Liver (tissue), 8 donors: ENCODE measurements at regions not wholly inside any gene's neighbourhood (a gene's known extent, or its start where the extent isn't known, plus 50 kb on each side); places are given as distances from the start of the nearest gene placed in this dataset.

Experiments used
- DNase-seq: peaks from one replicate; pipeline ENCODE4 v3.0.0-alpha.2; 2017; ENCODE audit warnings: low spot score
- H3K27ac ChIP-seq, 2 donors: one replicate each; pipeline ENCODE4 v1.7.0; 2013; ENCODE audit warnings: inconsistent platforms in 2 of 2, low read length in 2 of 2, control low read depth in 1 of 2, low read depth in 1 of 2, mild to moderate bottlenecking in 1 of 2
- H3K27me3 ChIP-seq, 4 donors: one replicate each; pipeline versions ENCODE4 v1.6.1 to v1.7.0; 2013; ENCODE audit warnings: low read length in 3 of 4, inconsistent platforms in 1 of 4, mild to moderate bottlenecking in 1 of 4, moderate library complexity in 1 of 4; ENCODE audit not compliant: control insufficient read depth in 4 of 4, insufficient read depth in 4 of 4
- H3K36me3 ChIP-seq, 4 donors: one replicate each; pipeline versions ENCODE4 v1.6.1 to v1.7.0; 2013; ENCODE audit warnings: low read length in 3 of 4, mild to moderate bottlenecking in 3 of 4, low read depth in 1 of 4, moderate library complexity in 1 of 4; ENCODE audit not compliant: control insufficient read depth in 4 of 4, insufficient read depth in 3 of 4
- H3K4me1 ChIP-seq, 4 donors: one replicate each; pipeline versions ENCODE4 v1.6.1 to v1.7.0; 2013; ENCODE audit warnings: low read length in 3 of 4, mild to moderate bottlenecking in 3 of 4, moderate library complexity in 1 of 4; ENCODE audit not compliant: control insufficient read depth in 4 of 4, insufficient read depth in 4 of 4
- H3K4me3 ChIP-seq, 3 donors: one replicate each; pipeline versions ENCODE4 v1.6.1 to v1.7.0; 2013; ENCODE audit warnings: low read length in 3 of 3, control low read depth in 1 of 3, low read depth in 1 of 3, mild to moderate bottlenecking in 1 of 3
- H3K9ac ChIP-seq, 2 donors: one replicate each; pipeline ENCODE4 v1.7.0; 2013; ENCODE audit warnings: low read length in 2 of 2, mild to moderate bottlenecking in 2 of 2, moderate library complexity in 2 of 2, control low read depth in 1 of 2, low read depth in 1 of 2
- H3K9me3 ChIP-seq, 4 donors: one replicate each; pipeline versions ENCODE4 v1.6.1 to v1.7.0; 2013; ENCODE audit warnings: low read length in 3 of 4; ENCODE audit not compliant: control insufficient read depth in 4 of 4
- EGR1 ChIP-seq, 2 donors: IDR thresholded peaks; 2 replicates each; pipeline ENCODE4 v1.6.1; 2016 to 2018; ENCODE audit warnings: antibody characterized with exemption in 2 of 2, low read depth in 2 of 2
- FOXA1 ChIP-seq: IDR thresholded peaks from 2 replicates; pipeline ENCODE4 v1.6.1; 2016; ENCODE audit warnings: antibody characterized with exemption
- FOXA2 ChIP-seq: IDR thresholded peaks from 2 replicates; pipeline ENCODE4 v1.6.1; 2016; ENCODE audit warnings: antibody characterized with exemption
- GABPA ChIP-seq, 2 donors: IDR thresholded peaks in 1 of 2; conservative IDR thresholded peaks in 1 of 2; 2 replicates each; pipeline ENCODE4 v1.6.1; 2016; ENCODE audit warnings: antibody characterized with exemption in 2 of 2, mild to moderate bottlenecking in 1 of 2, moderate library complexity in 1 of 2
- HNF4A ChIP-seq, 2 donors: conservative IDR thresholded peaks; 2 replicates each; pipeline ENCODE4 v1.6.1; 2016; ENCODE audit warnings: antibody characterized with exemption in 2 of 2, mild to moderate bottlenecking in 2 of 2
- HNF4G ChIP-seq: IDR thresholded peaks from 2 replicates; pipeline ENCODE4 v1.6.1; 2016; ENCODE audit warnings: antibody characterized with exemption
- JUND ChIP-seq, 2 donors: IDR thresholded peaks; 2 replicates each; pipeline ENCODE4 v1.6.1; 2016; ENCODE audit warnings: antibody characterized with exemption in 2 of 2
- NR2F2 ChIP-seq: IDR thresholded peaks from 2 replicates; pipeline ENCODE4 v1.6.1; 2016; ENCODE audit warnings: antibody characterized with exemption
- RAD21 ChIP-seq, 2 donors: IDR thresholded peaks; 2 replicates each; pipeline ENCODE4 v1.6.1; 2016; ENCODE audit warnings: antibody characterized with exemption in 2 of 2, mild to moderate bottlenecking in 2 of 2
- REST ChIP-seq: IDR thresholded peaks from 2 replicates; pipeline ENCODE4 v1.6.1; 2016; ENCODE audit warnings: antibody characterized with exemption, mild to moderate bottlenecking
- RXRA ChIP-seq, 2 donors: IDR thresholded peaks; 2 replicates each; pipeline ENCODE4 v1.6.1; 2017 to 2018; ENCODE audit warnings: antibody characterized with exemption in 2 of 2, mild to moderate bottlenecking in 1 of 2
- SP1 ChIP-seq: IDR thresholded peaks from 2 replicates; pipeline ENCODE4 v1.6.1; 2018; ENCODE audit warnings: antibody characterized with exemption, mild to moderate bottlenecking
- TAF1 ChIP-seq: conservative IDR thresholded peaks from 2 replicates; pipeline ENCODE4 v1.6.1; 2016; ENCODE audit warnings: antibody characterized with exemption, mild to moderate bottlenecking
- YY1 ChIP-seq: IDR thresholded peaks from 2 replicates; pipeline ENCODE4 v1.6.1; 2016; ENCODE audit warnings: antibody characterized with exemption, mild to moderate bottlenecking
- WGBS: extraction: QIAGEN DNeasy Blood & Tissue Kit; methylation state at CpG from one replicate; pipeline ENCODE4 v1.1.7; 2013; 5-methylcytosine and 5-hydroxymethylcytosine counted together
- TF ChIP-seq, protein P1 (sequence below): IDR thresholded peaks from 2 replicates; pipeline ENCODE4 v1.6.1; 2016; ENCODE audit warnings: antibody characterized with exemption
- TF ChIP-seq, protein P2 (sequence below): IDR thresholded peaks from 2 replicates; pipeline ENCODE4 v1.6.1; 2016; ENCODE audit warnings: antibody characterized with exemption
- TF ChIP-seq, protein P3 (sequence below): fragments of 150-350 bp; IDR thresholded peaks from 2 replicates; pipeline ENCODE4 v1.5.1; 2017; ENCODE audit warnings: improper control_type of control experiment, low read depth, low read length; ENCODE audit not compliant: missing input control
- TF ChIP-seq, protein P4 (sequence below): IDR thresholded peaks from 2 replicates; pipeline ENCODE4 v1.6.1; 2016; ENCODE audit warnings: antibody characterized with exemption
- donor health status: healthy.
- donor health status: healthy.
- donor health status: healthy.
- donor health status: healthy.
- donor health status: healthy.

DNA sequence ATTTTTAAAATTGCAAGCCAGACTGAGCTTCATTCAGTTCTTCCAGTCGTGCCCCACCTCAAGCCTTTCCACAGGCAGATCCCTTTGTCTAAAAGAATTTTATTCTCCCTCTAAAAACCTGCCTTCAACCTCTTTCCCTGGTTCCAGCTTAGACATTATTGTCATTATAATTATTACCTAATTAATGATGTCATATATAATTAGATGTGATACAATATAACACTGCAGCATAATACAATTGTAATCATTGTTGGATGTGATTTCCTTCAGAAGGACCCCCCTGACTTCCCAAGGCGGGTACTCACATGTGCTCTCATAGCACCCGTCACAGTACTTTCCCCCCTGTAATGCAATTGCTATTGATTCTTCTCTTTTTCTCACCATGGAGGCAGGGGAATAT lies 88.6 kb downstream of the GPAM start:
- Histone ChIP-seq H3K9ac (no peak overlapping the region), H3K27me3 (no peaks in the 10 kb centered on the region), H3K4me1 (no peaks in the 10 kb centered on the region), H3K4me3 (no peak overlapping the region), H3K27ac (no peak overlapping the region), H3K9me3 (no peaks in the 10 kb centered on the region), H3K36me3 (peaks cover 0 to 2% (median 0%) of the 10 kb centered on the region in 4 donors)
- no peak for TF ChIP-seq TAF1
- TF ChIP-seq HNF4G = no peak
- TF ChIP-seq, protein P1, sequence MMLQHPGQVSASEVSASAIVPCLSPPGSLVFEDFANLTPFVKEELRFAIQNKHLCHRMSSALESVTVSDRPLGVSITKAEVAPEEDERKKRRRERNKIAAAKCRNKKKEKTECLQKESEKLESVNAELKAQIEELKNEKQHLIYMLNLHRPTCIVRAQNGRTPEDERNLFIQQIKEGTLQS = no peak
- TF ChIP-seq RAD21 (IDR thresholded peaks at IDR 0.05) = no peak
- TF ChIP-seq FOXA2 = no peak
- TF ChIP-seq SP1 = no peak
- TF ChIP-seq, protein P2, sequence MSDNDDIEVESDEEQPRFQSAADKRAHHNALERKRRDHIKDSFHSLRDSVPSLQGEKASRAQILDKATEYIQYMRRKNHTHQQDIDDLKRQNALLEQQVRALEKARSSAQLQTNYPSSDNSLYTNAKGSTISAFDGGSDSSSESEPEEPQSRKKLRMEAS = no peak
- TF ChIP-seq REST = no peak
- no peak for TF ChIP-seq JUND (IDR thresholded peaks at IDR 0.05)
- TF ChIP-seq RXRA (IDR thresholded peaks at IDR 0.05) = no peak
- TF ChIP-seq NR2F2 = no peak
- no peak for TF ChIP-seq EGR1 (IDR thresholded peaks at IDR 0.05; ENCODE audit: low read depth in 2 of 2)
- TF ChIP-seq GABPA (IDR thresholded peaks at IDR 0.05 in 1 of 2, conservative IDR thresholded peaks at IDR 0.05 in 1 of 2) = no peak
- TF ChIP-seq, protein P3, sequence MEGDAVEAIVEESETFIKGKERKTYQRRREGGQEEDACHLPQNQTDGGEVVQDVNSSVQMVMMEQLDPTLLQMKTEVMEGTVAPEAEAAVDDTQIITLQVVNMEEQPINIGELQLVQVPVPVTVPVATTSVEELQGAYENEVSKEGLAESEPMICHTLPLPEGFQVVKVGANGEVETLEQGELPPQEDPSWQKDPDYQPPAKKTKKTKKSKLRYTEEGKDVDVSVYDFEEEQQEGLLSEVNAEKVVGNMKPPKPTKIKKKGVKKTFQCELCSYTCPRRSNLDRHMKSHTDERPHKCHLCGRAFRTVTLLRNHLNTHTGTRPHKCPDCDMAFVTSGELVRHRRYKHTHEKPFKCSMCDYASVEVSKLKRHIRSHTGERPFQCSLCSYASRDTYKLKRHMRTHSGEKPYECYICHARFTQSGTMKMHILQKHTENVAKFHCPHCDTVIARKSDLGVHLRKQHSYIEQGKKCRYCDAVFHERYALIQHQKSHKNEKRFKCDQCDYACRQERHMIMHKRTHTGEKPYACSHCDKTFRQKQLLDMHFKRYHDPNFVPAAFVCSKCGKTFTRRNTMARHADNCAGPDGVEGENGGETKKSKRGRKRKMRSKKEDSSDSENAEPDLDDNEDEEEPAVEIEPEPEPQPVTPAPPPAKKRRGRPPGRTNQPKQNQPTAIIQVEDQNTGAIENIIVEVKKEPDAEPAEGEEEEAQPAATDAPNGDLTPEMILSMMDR = no peak
- no peak for TF ChIP-seq HNF4A (conservative IDR thresholded peaks at IDR 0.05)
- TF ChIP-seq, protein P4, sequence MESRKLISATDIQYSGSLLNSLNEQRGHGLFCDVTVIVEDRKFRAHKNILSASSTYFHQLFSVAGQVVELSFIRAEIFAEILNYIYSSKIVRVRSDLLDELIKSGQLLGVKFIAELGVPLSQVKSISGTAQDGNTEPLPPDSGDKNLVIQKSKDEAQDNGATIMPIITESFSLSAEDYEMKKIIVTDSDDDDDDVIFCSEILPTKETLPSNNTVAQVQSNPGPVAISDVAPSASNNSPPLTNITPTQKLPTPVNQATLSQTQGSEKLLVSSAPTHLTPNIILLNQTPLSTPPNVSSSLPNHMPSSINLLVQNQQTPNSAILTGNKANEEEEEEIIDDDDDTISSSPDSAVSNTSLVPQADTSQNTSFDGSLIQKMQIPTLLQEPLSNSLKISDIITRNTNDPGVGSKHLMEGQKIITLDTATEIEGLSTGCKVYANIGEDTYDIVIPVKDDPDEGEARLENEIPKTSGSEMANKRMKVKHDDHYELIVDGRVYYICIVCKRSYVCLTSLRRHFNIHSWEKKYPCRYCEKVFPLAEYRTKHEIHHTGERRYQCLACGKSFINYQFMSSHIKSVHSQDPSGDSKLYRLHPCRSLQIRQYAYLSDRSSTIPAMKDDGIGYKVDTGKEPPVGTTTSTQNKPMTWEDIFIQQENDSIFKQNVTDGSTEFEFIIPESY = no peak
- no peak for TF ChIP-seq YY1
- no peak for TF ChIP-seq FOXA1
- DNase-seq = no peak
- WGBS = 90% methylated on average over 3 of the region's 3 CpGs
